Tibial artery (tissue), 4 donors: ENCODE measurements at regions not wholly inside any gene's neighbourhood (a gene's known extent, or its start where the extent isn't known, plus 50 kb on each side); places are given as distances from the start of the nearest gene placed in this dataset.
A peak's percentile ranks its signal among the peaks of the same experiment; 100 is the strongest.

ENCODE experiments used
- DNase-seq, 2 donors: peaks; one replicate each; pipeline ENCODE4 v3.0.0-alpha.2; 2019
- H3K27ac ChIP-seq, 2 donors: fragments of 200-600 bp; sonication (generic) in 1 of 2; 1 replicate in 1 of 2; 2 replicates in 1 of 2; pipeline ENCODE4 v1.5.1; 2018 to 2019; ENCODE audit warnings: mild to moderate bottlenecking in 1 of 2
- H3K27me3 ChIP-seq, 2 donors: fragments of 200-600 bp; sonication (generic) in 1 of 2; one replicate each; pipeline versions ENCODE4 v1.5.1 to v1.6.0; 2016 to 2019
- H3K36me3 ChIP-seq, 3 donors: fragments of 200-600 bp; sonication (generic) in 2 of 3; one replicate each; pipeline ENCODE4 v1.5.1; 2016 to 2019; ENCODE audit warnings: mild to moderate bottlenecking in 2 of 3
- H3K4me1 ChIP-seq, 4 donors: fragments of 200-600 bp; sonication (generic) in 2 of 4; 1 replicate in 3 of 4; 2 replicates in 1 of 4; pipeline ENCODE4 v1.5.1; 2016 to 2019
- H3K4me3 ChIP-seq, 2 donors: fragments of 200-600 bp; sonication (generic) in 1 of 2; 1 replicate in 1 of 2; 2 replicates in 1 of 2; pipeline ENCODE4 v1.5.1; 2018 to 2019; ENCODE audit warnings: mild to moderate bottlenecking in 2 of 2
- H3K9me3 ChIP-seq, 3 donors: fragments of 200-600 bp; sonication (generic) in 1 of 3; one replicate each; pipeline ENCODE4 v1.5.1; 2016 to 2019
- CTCF ChIP-seq, 2 experiments: fragments of 200-600 bp in 1 of 2; fragments of 450-650 bp in 1 of 2; IDR thresholded peaks; one replicate each; pipeline ENCODE4 v1.5.1; 2017 to 2019; ENCODE audit warnings: antibody characterized with exemption in 2 of 2, mild to moderate bottlenecking in 1 of 2, moderate library complexity in 1 of 2
- intact Hi-C: fragments of 100-400 bp; cut with DNase I; formaldehyde crosslinking; loops from one replicate; pipeline ENCODE4 v1.15.0; 2023; ENCODE audit warnings: low total_unique reads

GRCh38 chr2:11069566-11070185 lies 85.6 kb upstream of the SLC66A3 start:
- no peak overlapping the region for H3K4me3 ChIP-seq
- H3K27ac ChIP-seq: no peak overlapping the region
- no peaks in the 10 kb centered on the region for H3K4me1 ChIP-seq
- intact Hi-C loops: no loop called here
- no peak for DNase-seq
- no peaks in the 10 kb centered on the region for H3K9me3 ChIP-seq
- peaks cover 0 to 42% of the 10 kb centered on the region in 2 donors for H3K27me3 ChIP-seq
- no peak for TF ChIP-seq CTCF (IDR thresholded peaks at IDR 0.05)
- H3K36me3 ChIP-seq: no peaks in the 10 kb centered on the region

- no peaks in the 10 kb centered on the region for H3K36me3 ChIP-seq
- H3K4me3 ChIP-seq: no peak overlapping the region
- no peak for TF ChIP-seq CTCF (IDR thresholded peaks at IDR 0.05)
- no peaks in the 10 kb centered on the region for H3K9me3 ChIP-seq
- DNase-seq: no peak
- peaks cover 0 to 43% of the 10 kb centered on the region in 2 donors for H3K27me3 ChIP-seq
- H3K4me1 ChIP-seq: no peaks in the 10 kb centered on the region
- no peak overlapping the region for H3K27ac ChIP-seq
- intact Hi-C loops: no loop called here
Observed at GRCh38 chr2:11071211-11071610, 84.1 kb upstream of the SLC66A3 start.

GRCh38 chr2:11071939-11072338 lies 83.3 kb upstream of the SLC66A3 start:
- H3K27ac ChIP-seq: no peak overlapping the region
- H3K36me3 ChIP-seq: no peaks in the 10 kb centered on the region
- intact Hi-C loops: no loop called here
- H3K27me3 ChIP-seq: peaks cover 0 to 43% of the 10 kb centered on the region in 2 donors
- H3K4me3 ChIP-seq: no peak overlapping the region
- TF ChIP-seq CTCF (IDR thresholded peaks at IDR 0.05): no peak
- DNase-seq: peak in 1 of 2 donors; percentile 12
- H3K9me3 ChIP-seq: no peaks in the 10 kb centered on the region
- H3K4me1 ChIP-seq: no peaks in the 10 kb centered on the region

GRCh38 chr2:11072550-11072949 lies 82.7 kb upstream of the SLC66A3 start:
- Histone ChIP-seq H3K36me3 (no peaks in the 10 kb centered on the region), H3K4me1 (no peaks in the 10 kb centered on the region), H3K9me3 (no peaks in the 10 kb centered on the region), H3K27me3 (peaks cover 0 to 41% of the 10 kb centered on the region in 2 donors), H3K27ac (no peak overlapping the region), H3K4me3 (no peak overlapping the region)
- intact Hi-C loops: no loop called here
- DNase-seq: no peak
- TF ChIP-seq CTCF (IDR thresholded peaks at IDR 0.05): no peak

- Histone ChIP-seq H3K9me3 (no peaks in the 10 kb centered on the region), H3K4me1 (no peaks in the 10 kb centered on the region), H3K27ac (no peak overlapping the region), H3K36me3 (no peaks in the 10 kb centered on the region), H3K27me3 (peaks cover 0 to 37% of the 10 kb centered on the region in 2 donors), H3K4me3 (no peak overlapping the region)
- TF ChIP-seq CTCF (IDR thresholded peaks at IDR 0.05): no peak
- DNase-seq: peak in 1 of 2 donors; percentile 34
- intact Hi-C loops: no loop called here
Observed at GRCh38 chr2:11073251-11073650, 82.0 kb upstream of the SLC66A3 start.

- H3K4me1 ChIP-seq: no peaks in the 10 kb centered on the region
- no peaks in the 10 kb centered on the region for H3K36me3 ChIP-seq
- peaks cover 0 to 32% of the 10 kb centered on the region in 2 donors for H3K27me3 ChIP-seq
- H3K9me3 ChIP-seq: no peaks in the 10 kb centered on the region
- no peak for DNase-seq
- H3K27ac ChIP-seq: no peak overlapping the region
- intact Hi-C loops: no loop called here
- no peak for TF ChIP-seq CTCF (IDR thresholded peaks at IDR 0.05)
- no peak overlapping the region for H3K4me3 ChIP-seq
Observed at GRCh38 chr2:11073776-11074175, 81.5 kb upstream of the SLC66A3 start.
